GM19240 (cell line): ENCODE measurements at regions not wholly inside any gene's neighbourhood (a gene's known extent, or its start where the extent isn't known, plus 50 kb on each side); places are given as distances from the start of the nearest gene placed in this dataset.
A peak's percentile ranks its signal among the peaks of the same experiment; 100 is the strongest.

Source experiments
- DNase-seq: peaks from one replicate; pipeline ENCODE4 v3.0.0; 2011; ENCODE audit warnings: low spot score; ENCODE audit not compliant: insufficient read length

DNA sequence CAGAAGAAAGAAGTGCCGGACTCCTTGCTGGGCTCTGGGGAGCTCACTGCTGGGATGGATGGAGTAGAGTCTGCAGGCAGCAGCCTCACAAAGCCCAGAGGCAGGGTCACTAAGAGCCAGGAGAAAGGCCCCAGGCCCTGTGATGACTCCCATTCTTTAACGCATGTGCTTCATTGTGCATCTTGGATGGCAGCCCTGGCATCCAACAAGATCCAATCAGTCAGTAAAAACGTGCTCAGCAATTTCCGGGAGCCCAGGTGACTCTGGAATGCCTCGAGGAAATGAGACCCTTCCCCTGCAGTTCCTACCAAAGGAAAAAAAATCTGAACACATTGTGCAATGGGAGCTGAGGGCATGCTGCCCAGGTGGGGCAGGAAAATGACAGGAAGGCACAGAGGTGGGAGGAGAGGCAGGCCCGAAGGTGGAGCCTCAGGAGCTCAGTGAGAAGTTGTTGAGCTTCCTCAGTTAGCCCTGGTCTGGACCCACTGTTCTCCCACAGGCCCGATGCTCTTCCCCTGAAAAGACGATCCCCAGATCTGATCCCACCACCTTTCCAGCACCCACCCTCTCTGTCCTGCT, 60.7 kb upstream of the TMEM72 start:
- no peak for DNase-seq

- no peak for DNase-seq
Measured at GRCh38 chr10:44851413-44851812, 59.7 kb upstream of the TMEM72 start.

DNA sequence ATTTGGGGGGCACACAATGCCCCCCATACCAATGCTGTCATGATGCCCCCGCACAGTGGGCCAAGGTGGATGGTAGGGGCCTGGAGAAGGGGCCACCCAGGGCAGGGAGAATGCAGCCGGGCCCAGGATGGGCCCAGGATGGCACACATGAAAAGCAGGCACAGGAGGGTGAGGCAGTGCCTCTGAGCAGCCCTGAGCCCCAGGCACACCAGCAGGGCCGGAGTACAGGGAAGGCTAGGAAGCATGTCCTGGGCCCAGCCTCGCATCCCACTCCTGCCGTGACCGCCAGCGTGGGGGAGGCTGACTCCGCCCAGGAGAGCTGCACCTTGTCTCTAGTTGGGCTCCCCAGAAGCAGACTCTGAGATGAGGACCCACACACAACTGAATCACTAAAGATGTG, 59.3 kb upstream of the TMEM72 start:
- no peak for DNase-seq

GRCh38 chr10:44853148-44853734, 57.9 kb upstream of the TMEM72 start:
- no peak for DNase-seq

DNA sequence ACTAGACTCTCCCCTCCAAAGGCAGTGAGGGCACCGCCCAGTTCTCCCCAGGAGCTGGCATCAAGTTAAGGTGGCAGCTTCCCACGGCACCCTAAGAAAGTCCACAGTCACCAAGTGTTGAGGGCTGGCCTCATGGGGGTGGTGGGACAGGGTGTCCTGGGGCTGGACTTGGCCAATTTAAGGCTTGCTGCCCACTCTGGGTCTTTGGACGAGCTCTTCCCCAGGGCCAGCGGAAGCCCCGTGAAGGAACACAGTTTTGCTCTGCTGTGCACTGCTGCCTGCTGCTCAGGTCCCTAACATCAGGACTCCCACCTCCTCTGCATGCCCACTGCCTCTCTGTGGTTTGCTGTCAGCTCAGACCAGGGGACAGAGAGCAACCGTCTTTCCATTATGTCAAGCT, 57.3 kb upstream of the TMEM72 start:
- DNase-seq = no peak

DNA sequence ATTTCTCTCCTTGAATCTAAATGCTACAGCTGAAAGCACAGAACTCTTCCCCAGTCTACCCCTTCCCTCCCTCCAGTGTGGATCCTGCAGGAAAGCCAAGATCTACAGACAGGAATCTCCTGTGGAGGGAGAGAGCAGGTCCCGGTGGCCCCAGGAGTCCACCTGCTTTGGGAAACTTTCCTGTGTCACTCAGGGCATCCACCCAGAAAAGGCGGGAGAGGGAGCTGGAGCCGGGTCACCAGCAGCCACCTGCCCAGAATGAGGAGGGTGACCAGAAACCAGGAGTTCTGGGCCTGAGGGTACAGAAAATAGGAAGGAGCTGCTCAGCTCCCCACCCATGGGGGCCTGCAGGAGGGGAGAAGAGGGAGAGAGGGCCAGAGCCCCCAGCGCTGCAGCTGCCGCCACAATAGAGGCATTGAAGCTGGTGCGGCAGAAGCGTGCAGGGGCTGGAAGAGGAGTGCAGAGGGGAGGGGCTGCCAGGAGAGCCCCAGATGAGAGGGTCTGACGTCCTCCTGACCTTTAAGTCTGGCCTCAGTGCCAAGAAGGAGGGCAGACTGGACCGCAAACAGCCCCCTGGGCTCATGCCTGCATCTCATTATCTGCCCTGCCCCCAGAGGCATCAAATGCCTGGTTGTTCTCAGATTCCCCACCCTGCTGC, 56.3 kb upstream of the TMEM72 start:
- DNase-seq = no peak

- no peak for DNase-seq
Measured at GRCh38 chr10:44856696-44857095, 54.4 kb upstream of the TMEM72 start.

GRCh38 chr10:44857363-44858016, 53.6 kb upstream of the TMEM72 start:
- DNase-seq = peak; percentile 66

- no peak for DNase-seq
Measured at GRCh38 chr10:44858017-44858371, 53.1 kb upstream of the TMEM72 start.

GRCh38 chr10:44858988-44859387, 52.1 kb upstream of the TMEM72 start:
- DNase-seq = no peak

- DNase-seq = no peak
Measured at GRCh38 chr10:44859546-44860285, 51.4 kb upstream of the TMEM72 start.

DNA sequence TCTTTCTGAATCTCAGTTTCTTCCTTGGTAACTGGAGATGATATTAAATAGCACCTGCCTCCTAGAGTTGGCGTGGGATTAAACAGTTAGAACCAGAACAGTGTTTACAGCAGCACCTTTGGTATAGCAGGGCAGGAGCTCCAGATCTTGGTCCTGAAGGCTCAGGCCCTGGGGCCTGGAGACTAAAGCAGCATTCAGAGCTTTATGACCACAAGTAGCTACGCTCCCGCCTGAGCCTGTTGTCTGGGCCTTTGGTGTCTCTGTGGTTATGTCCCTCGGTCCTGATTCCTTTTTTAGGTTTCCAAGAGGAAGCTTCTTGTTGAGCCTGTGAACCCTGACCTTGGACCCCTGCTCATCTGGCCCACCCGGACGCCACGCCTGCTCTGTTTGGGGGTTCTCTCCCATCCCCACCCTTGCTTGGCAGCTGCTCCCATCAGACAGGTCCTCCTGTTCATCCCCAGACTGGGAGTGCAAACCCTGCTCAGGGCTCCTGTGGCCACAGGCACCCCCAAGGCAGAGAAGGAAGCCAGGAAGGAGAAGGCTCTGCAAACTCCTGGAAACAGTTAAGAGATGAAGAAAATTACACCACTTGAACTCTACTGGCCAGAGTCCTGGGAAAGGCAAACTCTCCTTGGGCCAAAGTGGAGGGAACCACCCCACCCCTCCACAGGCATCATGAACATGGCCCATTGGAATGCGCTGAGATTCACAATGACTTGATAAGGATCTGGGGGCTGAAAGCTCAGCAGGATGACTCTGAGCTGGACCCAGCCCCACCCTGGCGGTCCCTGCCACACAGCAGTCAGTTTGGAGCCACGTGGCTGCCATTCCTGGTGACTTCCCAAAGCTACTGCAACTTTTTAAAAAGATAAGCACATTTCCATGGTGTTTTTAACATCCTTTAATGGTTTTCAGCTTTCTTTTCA, 50.1 kb upstream of the TMEM72 start:
- DNase-seq = no peak
